Vagina (tissue), 2 donors: ENCODE measurements at regions not wholly inside any gene's neighbourhood (a gene's known extent, or its start where the extent isn't known, plus 50 kb on each side); places are given as distances from the start of the nearest gene placed in this dataset.

Source experiments
- DNase-seq, 2 donors: peaks; one replicate each; pipeline ENCODE4 v3.0.0-alpha.2; 2017; ENCODE audit errors: extremely low spot score in 2 of 2
- H3K27ac ChIP-seq: fragments of 200-600 bp; sonication (generic); one replicate; pipeline ENCODE4 v1.5.1; 2019
- H3K27me3 ChIP-seq: fragments of 200-600 bp; sonication (generic); one replicate; pipeline ENCODE4 v1.5.1; 2019
- H3K36me3 ChIP-seq, 2 donors: fragments of 200-600 bp; sonication (generic); one replicate each; pipeline ENCODE4 v1.5.1; 2017 to 2019
- H3K4me1 ChIP-seq: fragments of 200-600 bp; sonication (generic); one replicate; pipeline ENCODE4 v1.5.1; 2019
- H3K4me3 ChIP-seq, 2 donors: fragments of 200-600 bp; sonication (generic); 1 replicate in 1 of 2; 2 replicates in 1 of 2; pipeline ENCODE4 v1.5.1; 2016 to 2019
- H3K9me3 ChIP-seq: fragments of 200-600 bp; sonication (generic); one replicate; pipeline ENCODE4 v1.5.1; 2019
- CTCF ChIP-seq, 3 experiments: fragments of 450-650 bp in 2 of 3; fragments of 200-600 bp in 1 of 3; sonication (generic) in 1 of 3; IDR thresholded peaks; one replicate each; pipeline ENCODE4 v1.5.1; 2017 to 2019; ENCODE audit warnings: antibody characterized with exemption in 3 of 3, mild to moderate bottlenecking in 2 of 3, moderate library complexity in 2 of 3
- POLR2A ChIP-seq, 2 donors: fragments of 450-650 bp; IDR thresholded peaks; one replicate each; pipeline ENCODE4 v1.6.1; 2017; ENCODE audit warnings: antibody characterized with exemption in 2 of 2, mild to moderate bottlenecking in 2 of 2, moderate library complexity in 2 of 2
- POLR2AphosphoS5 ChIP-seq, 2 donors: sonication (generic); formaldehyde crosslinking; IDR thresholded peaks; one replicate each; pipeline ENCODE4 v1.9.0; 2017; ENCODE audit warnings: antibody characterized with exemption in 2 of 2, mild to moderate bottlenecking in 2 of 2, low read depth in 1 of 2; ENCODE audit not compliant: insufficient read depth in 1 of 2
- intact Hi-C: fragments of 100-400 bp; cut with DNase I; formaldehyde crosslinking; loops from one replicate; pipeline ENCODE4 v1.15.1; 2023

GRCh38 chr1:234835239-234835638 is 225.3 kb upstream of the IRF2BP2 start:
- Histone ChIP-seq H3K36me3 (no peaks in the 10 kb centered on the region), H3K4me3 (no peak overlapping the region), H3K9me3 (no peaks in the 10 kb centered on the region), H3K27ac (no peak overlapping the region), H3K4me1 (peaks cover 8% of the 10 kb centered on the region), H3K27me3 (no peaks in the 10 kb centered on the region)
- intact Hi-C loops, result no loop called here
- DNase-seq, result no peak
- TF ChIP-seq POLR2AphosphoS5 (IDR thresholded peaks at IDR 0.05; ENCODE audit: insufficient read depth in 1 of 2, low read depth in 1 of 2) (no peak), CTCF (IDR thresholded peaks at IDR 0.05) (no peak), POLR2A (IDR thresholded peaks at IDR 0.05) (no peak)

DNA sequence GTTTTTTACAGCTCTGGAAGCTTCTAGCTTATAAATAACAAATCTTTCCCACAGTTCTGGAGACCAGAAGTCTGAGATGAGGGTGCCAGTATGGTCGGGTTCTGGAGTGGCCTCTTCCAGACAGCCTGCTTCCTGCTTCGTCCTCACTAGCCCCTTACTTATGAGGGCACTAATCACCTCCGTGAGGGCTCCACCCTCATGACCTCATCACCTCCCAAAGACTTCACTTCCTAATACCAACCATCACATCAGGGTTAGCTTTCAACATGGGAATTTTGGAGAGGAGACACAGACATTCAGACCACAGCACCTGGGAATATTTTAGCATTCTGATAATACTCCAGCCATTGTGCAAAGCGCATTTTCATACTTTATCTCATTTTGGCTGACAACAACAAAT is 223.7 kb upstream of the IRF2BP2 start:
- no peak overlapping the region for H3K4me3 ChIP-seq
- H3K27me3 ChIP-seq, result no peaks in the 10 kb centered on the region
- TF ChIP-seq POLR2A (IDR thresholded peaks at IDR 0.05), result no peak
- TF ChIP-seq CTCF (IDR thresholded peaks at IDR 0.05), result no peak
- no peak for TF ChIP-seq POLR2AphosphoS5 (IDR thresholded peaks at IDR 0.05; ENCODE audit: insufficient read depth in 1 of 2, low read depth in 1 of 2)
- H3K9me3 ChIP-seq, result no peaks in the 10 kb centered on the region
- no peak overlapping the region for H3K27ac ChIP-seq
- peaks cover 8% of the 10 kb centered on the region for H3K4me1 ChIP-seq
- no peaks in the 10 kb centered on the region for H3K36me3 ChIP-seq
- intact Hi-C loops, result no loop called here
- no peak for DNase-seq

GRCh38 chr1:234833118-234833517 is 223.1 kb upstream of the IRF2BP2 start:
- intact Hi-C loops, result no loop called here
- Histone ChIP-seq H3K4me1 (peaks cover 8% of the 10 kb centered on the region), H3K9me3 (no peaks in the 10 kb centered on the region), H3K27me3 (no peaks in the 10 kb centered on the region), H3K36me3 (no peaks in the 10 kb centered on the region), H3K4me3 (no peak overlapping the region), H3K27ac (no peak overlapping the region)
- TF ChIP-seq POLR2AphosphoS5 (IDR thresholded peaks at IDR 0.05; ENCODE audit: insufficient read depth in 1 of 2, low read depth in 1 of 2) (no peak), POLR2A (IDR thresholded peaks at IDR 0.05) (no peak)
- no peak for DNase-seq

GRCh38 chr1:234827656-234828055 is 217.7 kb upstream of the IRF2BP2 start:
- Histone ChIP-seq H3K9me3 (no peaks in the 10 kb centered on the region), H3K27ac (no peak overlapping the region), H3K4me3 (no peak overlapping the region), H3K36me3 (no peaks in the 10 kb centered on the region), H3K4me1 (peaks cover 6% of the 10 kb centered on the region), H3K27me3 (no peaks in the 10 kb centered on the region)
- no peak for TF ChIP-seq POLR2AphosphoS5 (IDR thresholded peaks at IDR 0.05; ENCODE audit: insufficient read depth in 1 of 2, low read depth in 1 of 2)
- TF ChIP-seq POLR2A (IDR thresholded peaks at IDR 0.05), result no peak
- no peak for TF ChIP-seq CTCF (IDR thresholded peaks at IDR 0.05)
- DNase-seq, result no peak
- intact Hi-C loops, result no loop called here

DNA sequence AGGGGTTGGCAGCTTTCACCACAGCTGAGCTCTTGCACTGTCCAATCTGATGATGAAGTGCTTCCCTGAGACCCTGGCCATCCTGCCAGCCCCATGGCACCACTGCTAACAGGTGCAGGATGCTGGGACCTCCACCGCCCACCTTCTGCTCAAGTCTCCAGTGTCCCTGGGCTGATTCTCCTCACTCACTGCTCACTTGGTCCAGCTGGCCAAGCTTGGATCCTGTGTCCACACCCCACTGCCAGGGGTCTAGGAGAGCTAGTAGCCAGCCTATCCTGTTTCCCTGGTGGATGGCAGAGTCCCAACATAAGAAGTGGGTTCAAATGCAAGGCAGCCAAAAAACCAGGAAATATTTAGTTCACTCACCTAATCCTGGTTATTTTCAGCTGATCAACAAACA is 217.2 kb upstream of the IRF2BP2 start:
- Histone ChIP-seq H3K4me3 (no peak overlapping the region), H3K27me3 (no peaks in the 10 kb centered on the region), H3K9me3 (no peaks in the 10 kb centered on the region), H3K27ac (no peak overlapping the region), H3K36me3 (no peaks in the 10 kb centered on the region), H3K4me1 (peaks cover 6% of the 10 kb centered on the region)
- DNase-seq, result no peak
- intact Hi-C loops, result no loop called here
- TF ChIP-seq POLR2AphosphoS5 (IDR thresholded peaks at IDR 0.05; ENCODE audit: insufficient read depth in 1 of 2, low read depth in 1 of 2) (no peak), CTCF (IDR thresholded peaks at IDR 0.05) (no peak)

GRCh38 chr1:234826352-234826751 is 216.4 kb upstream of the IRF2BP2 start:
- DNase-seq, result no peak
- TF ChIP-seq CTCF (IDR thresholded peaks at IDR 0.05) (no peak), POLR2A (IDR thresholded peaks at IDR 0.05) (no peak), POLR2AphosphoS5 (IDR thresholded peaks at IDR 0.05; ENCODE audit: insufficient read depth in 1 of 2, low read depth in 1 of 2) (no peak)
- peaks cover 6% of the 10 kb centered on the region for H3K4me1 ChIP-seq
- no peaks in the 10 kb centered on the region for H3K9me3 ChIP-seq
- H3K36me3 ChIP-seq, result no peaks in the 10 kb centered on the region
- H3K27ac ChIP-seq, result no peak overlapping the region
- no peaks in the 10 kb centered on the region for H3K27me3 ChIP-seq
- H3K4me3 ChIP-seq, result no peak overlapping the region
- intact Hi-C loops, result no loop called here
